SK-N-SH treated with all-trans-retinoic acid at 6 μM for 48 hours (cell line): ENCODE measurements at regions not wholly inside any gene's neighbourhood (a gene's known extent, or its start where the extent isn't known, plus 50 kb on each side); places are given as distances from the start of the nearest gene placed in this dataset.

ENCODE experiments used
- ATAC-seq: fragments of 200-7000 bp; cut with Tn5 transposase; 3 replicates; pipeline ENCODE4 v1.9.1; 2020; ENCODE audit warnings: mild to moderate bottlenecking, moderate library complexity
- ARNTL ChIP-seq: fragments of 450-650 bp; formaldehyde crosslinking; IDR thresholded peaks from 2 replicates; pipeline ENCODE4 v1.5.0; 2020; ENCODE audit warnings: low read depth, mild to moderate bottlenecking, moderate library complexity, borderline replicate concordance
- BACH2 ChIP-seq: fragments of 250-450 bp; sonication (Bioruptor Pico); IDR thresholded peaks from 2 replicates; pipeline ENCODE4 v1.9.0; 2021; ENCODE audit warnings: mild to moderate bottlenecking, borderline replicate concordance
- CREB5 ChIP-seq: fragments of 250-450 bp; sonication (Bioruptor Pico); IDR thresholded peaks from 2 replicates; pipeline ENCODE4 v1.5.1; 2020; ENCODE audit warnings: low read depth, mild to moderate bottlenecking, moderate library complexity
- CSDC2 ChIP-seq: fragments of 250-450 bp; sonication (Bioruptor Pico); IDR thresholded peaks from 2 replicates; pipeline ENCODE4 v1.5.0; 2020; ENCODE audit warnings: mild to moderate bottlenecking, moderate library complexity
- CSRNP3 ChIP-seq: fragments of 250-450 bp; sonication (Bioruptor Pico); IDR thresholded peaks from 2 replicates; pipeline ENCODE4 v1.5.1; 2021; ENCODE audit warnings: mild to moderate bottlenecking, moderate library complexity
- ESRRG ChIP-seq: fragments of 250-450 bp; sonication (Bioruptor Pico); IDR thresholded peaks from 2 replicates; pipeline ENCODE4 v1.6.1; 2021; ENCODE audit warnings: mild to moderate bottlenecking
- GLIS3 ChIP-seq: fragments of 250-450 bp; sonication (Bioruptor Pico); IDR thresholded peaks from 2 replicates; pipeline ENCODE4 v1.5.0; 2020; ENCODE audit warnings: mild to moderate bottlenecking, moderate library complexity
- ISL1 ChIP-seq: fragments of 250-450 bp; sonication (Bioruptor Pico); IDR thresholded peaks from 2 replicates; pipeline ENCODE4 v2.1.2; 2022; ENCODE audit warnings: mild to moderate bottlenecking, moderate library complexity
- OSR1 ChIP-seq: fragments of 250-450 bp; sonication (Bioruptor Pico); IDR thresholded peaks from 2 replicates; pipeline ENCODE4 v1.8.0; 2022; ENCODE audit warnings: moderate library complexity, mild to moderate bottlenecking, inconsistent platforms
- PATZ1 ChIP-seq: fragments of 250-450 bp; sonication (Bioruptor Pico); IDR thresholded peaks from 2 replicates; pipeline ENCODE4 v1.8.0; 2020; ENCODE audit warnings: mild to moderate bottlenecking, moderate library complexity, borderline replicate concordance
- PPARA ChIP-seq: fragments of 250-450 bp; sonication (Bioruptor Pico); IDR thresholded peaks from 2 replicates; pipeline ENCODE4 v1.5.0; 2020; ENCODE audit warnings: mild to moderate bottlenecking, borderline replicate concordance
- RARB ChIP-seq: fragments of 250-450 bp; sonication (Bioruptor Pico); IDR thresholded peaks from 2 replicates; pipeline ENCODE4 v1.8.0; 2021; ENCODE audit warnings: mild to moderate bottlenecking, moderate library complexity
- SNAI2 ChIP-seq: fragments of 250-450 bp; sonication (Bioruptor Pico); IDR thresholded peaks from 2 replicates; pipeline ENCODE4 v1.5.0; 2020; ENCODE audit warnings: mild to moderate bottlenecking, moderate library complexity
- TCF4 ChIP-seq: fragments of 250-450 bp; sonication (Bioruptor Pico); IDR thresholded peaks from 2 replicates; pipeline ENCODE4 v1.8.0; 2021; ENCODE audit warnings: mild to moderate bottlenecking, moderate library complexity, borderline replicate concordance
- TOX ChIP-seq: fragments of 250-450 bp; sonication (Bioruptor Pico); IDR thresholded peaks from 2 replicates; pipeline ENCODE4 v1.8.0; 2021; ENCODE audit warnings: mild to moderate bottlenecking, moderate library complexity, borderline replicate concordance
- TSHZ2 ChIP-seq: fragments of 250-450 bp; sonication (Bioruptor Pico); IDR thresholded peaks from 2 replicates; pipeline ENCODE4 v1.5.0; 2020; ENCODE audit warnings: mild to moderate bottlenecking, moderate library complexity
- ZC3H10 ChIP-seq: fragments of 250-450 bp; sonication (Bioruptor Pico); IDR thresholded peaks from 2 replicates; pipeline ENCODE4 v1.5.1; 2021; ENCODE audit warnings: mild to moderate bottlenecking, moderate library complexity
- ZFP3 ChIP-seq: fragments of 250-450 bp; sonication (Bioruptor Pico); IDR thresholded peaks from 2 replicates; pipeline ENCODE4 v1.5.0; 2020; ENCODE audit warnings: mild to moderate bottlenecking, moderate library complexity
- ZFP30 ChIP-seq: fragments of 450-650 bp; formaldehyde crosslinking; IDR thresholded peaks from 2 replicates; pipeline ENCODE4 v1.5.0; 2022; ENCODE audit warnings: mild to moderate bottlenecking, moderate library complexity
- ZNF565 ChIP-seq: fragments of 450-650 bp; formaldehyde crosslinking; conservative IDR thresholded peaks from 2 replicates; pipeline ENCODE4 v1.5.0; 2020; ENCODE audit warnings: low read depth, mild to moderate bottlenecking, moderate library complexity
- ZNF70 ChIP-seq: fragments of 450-650 bp; formaldehyde crosslinking; IDR thresholded peaks from 2 replicates; pipeline ENCODE4 v1.5.0; 2020; ENCODE audit warnings: mild to moderate bottlenecking, moderate library complexity
- ZNF8 ChIP-seq: fragments of 450-650 bp; formaldehyde crosslinking; IDR thresholded peaks from 2 replicates; pipeline ENCODE4 v1.5.0; 2020; ENCODE audit warnings: mild to moderate bottlenecking, moderate library complexity

GRCh38 chr17:79370126-79370525 lies 240.7 kb downstream of the RBFOX3 start (continued):
- TF ChIP-seq CSRNP3 (CRISPR knock-in tag) (no peak), ARNTL (CRISPR knock-in tag) (no peak)
- TF ChIP-seq, all 23 proteins: peak for 0

GRCh38 chr17:79369532-79369931 lies 241.3 kb downstream of the RBFOX3 start:
- TF ChIP-seq TOX (no peak), ZNF565 (CRISPR knock-in tag) (no peak), TSHZ2 (no peak), ZFP30 (CRISPR knock-in tag) (no peak), SNAI2 (CRISPR knock-in tag) (no peak), GLIS3 (no peak), ZNF70 (no peak), ZFP3 (CRISPR knock-in tag) (no peak), ESRRG (CRISPR knock-in tag) (no peak), PATZ1 (CRISPR knock-in tag) (no peak)
- ATAC-seq: no peak

GRCh38 chr17:79369001-79369400 lies 241.8 kb downstream of the RBFOX3 start:
- ATAC-seq: no peak

More at GRCh38 chr17:79369001-79369400, 241.8 kb downstream of the RBFOX3 start:
- TF ChIP-seq OSR1 (CRISPR knock-in tag): no peak
- TF ChIP-seq SNAI2 (CRISPR knock-in tag): no peak
- no peak for TF ChIP-seq ZFP30 (CRISPR knock-in tag)
- no peak for TF ChIP-seq ZC3H10 (CRISPR knock-in tag)
- TF ChIP-seq ISL1 (CRISPR knock-in tag): no peak
- no peak for TF ChIP-seq PATZ1 (CRISPR knock-in tag)
- no peak for TF ChIP-seq RARB (CRISPR knock-in tag)
- no peak for TF ChIP-seq GLIS3
- TF ChIP-seq TSHZ2: no peak
- no peak for TF ChIP-seq ZNF8
- no peak for TF ChIP-seq ARNTL (CRISPR knock-in tag)
- TF ChIP-seq ZNF565 (CRISPR knock-in tag): no peak
- no peak for TF ChIP-seq BACH2 (CRISPR knock-in tag)
- no peak for TF ChIP-seq ZFP3 (CRISPR knock-in tag)
- no peak for TF ChIP-seq CSDC2 (CRISPR knock-in tag)
- TF ChIP-seq CREB5 (CRISPR knock-in tag): no peak
- TF ChIP-seq PPARA (CRISPR knock-in tag): no peak
- TF ChIP-seq TCF4: no peak
